IMR-90 (cell line): ENCODE measurements at regions not wholly inside any gene's neighbourhood (a gene's known extent, or its start where the extent isn't known, plus 50 kb on each side); places are given as distances from the start of the nearest gene placed in this dataset.

Experiments used
- ATAC-seq: fragments of 200-7000 bp; cut with Tn5 transposase; 2 replicates; pipeline ENCODE4 v1.9.1; 2020; ENCODE audit warnings: low read depth, mild to moderate bottlenecking, moderate library complexity
- BruUV-seq: library from RNA; stranded (reverse); fragments of 400-500 nt; replicated peaks from 2 replicates; lab custom pipeline; 2021; lab: Mats Ljungman, UMichigan
- CTCF ChIA-PET: fragments of 300-600 bp; formaldehyde crosslinking; extraction: SDS; loops from one replicate; lab custom pipeline; 2021; ENCODE audit warnings: antibody characterized with exemption; lab: Yijun Ruan, JAX
- POLR2A ChIA-PET: fragments of 300-600 bp; sonication (Branson Sonifier 250); formaldehyde crosslinking; loops from one replicate; lab custom pipeline; 2022; ENCODE audit warnings: antibody characterized with exemption; ENCODE audit not compliant: unreplicated experiment; lab: Charles Lee
- DNase-seq: peaks from one replicate; pipeline ENCODE4 v3.0.0; 2013
- H2AFZ ChIP-seq: replicated peaks from 2 replicates; pipeline ENCODE3; 2013; ENCODE audit warnings: low read length, mild to moderate bottlenecking; ENCODE audit not compliant: poor library complexity
- H2AK5ac ChIP-seq: 2 replicates; pipeline ENCODE4 v1.6.1; 2013; ENCODE audit warnings: low read depth, low read length, inconsistent platforms
- H2AK9ac ChIP-seq: replicated peaks from 2 replicates; pipeline ENCODE3; 2013; ENCODE audit warnings: mild to moderate bottlenecking, low read depth, low read length, moderate library complexity; ENCODE audit not compliant: poor library complexity
- H2BK120ac ChIP-seq: 2 replicates; pipeline ENCODE4 v1.6.1; 2013; ENCODE audit warnings: low read depth, low read length, inconsistent platforms
- H2BK15ac ChIP-seq: 3 replicates; pipeline ENCODE4 v1.6.1; 2013; ENCODE audit warnings: low read depth, low read length, inconsistent platforms
- H2BK20ac ChIP-seq: 2 replicates; pipeline ENCODE4 v1.6.1; 2013; ENCODE audit warnings: low read depth, mild to moderate bottlenecking, inconsistent platforms, low read length, moderate library complexity
- H2BK5ac ChIP-seq: 2 replicates; pipeline ENCODE4 v1.6.1; 2013; ENCODE audit warnings: mild to moderate bottlenecking, low read depth, low read length, inconsistent platforms; ENCODE audit not compliant: poor library complexity, severe bottlenecking
- H3K14ac ChIP-seq: replicated peaks from 2 replicates; pipeline ENCODE4 v1.6.1; 2013; ENCODE audit warnings: low read depth, low read length, inconsistent platforms
- H3K18ac ChIP-seq: 2 replicates; pipeline ENCODE4 v1.6.1; 2013; ENCODE audit warnings: low read depth, low read length, control low read depth
- H3K23ac ChIP-seq: 2 replicates; pipeline ENCODE4 v1.6.1; 2013; ENCODE audit warnings: low read depth, low read length, inconsistent platforms
- H3K27ac ChIP-seq: 2 replicates; pipeline ENCODE4 v1.5.1; 2013; ENCODE audit warnings: mild to moderate bottlenecking, control low read depth, low read length; ENCODE audit not compliant: insufficient read depth
- H3K27me3 ChIP-seq: 2 replicates; pipeline ENCODE4 v1.6.1; 2013; ENCODE audit warnings: low read length; ENCODE audit not compliant: control insufficient read depth, insufficient read depth
- H3K36me3 ChIP-seq: 2 replicates; pipeline ENCODE4 v1.6.1; 2013; ENCODE audit warnings: low read length, mixed read lengths; ENCODE audit not compliant: control insufficient read depth, insufficient read depth
- H3K4ac ChIP-seq: 2 replicates; pipeline ENCODE4 v1.6.1; 2013; ENCODE audit warnings: low read depth, low read length, inconsistent platforms
- H3K4me1 ChIP-seq: 2 replicates; pipeline ENCODE4 v1.6.1; 2013; ENCODE audit warnings: low read length, mixed read lengths; ENCODE audit not compliant: control insufficient read depth, insufficient read depth
- H3K4me2 ChIP-seq: 2 replicates; pipeline ENCODE4 v1.6.1; 2013; ENCODE audit warnings: low read depth, mild to moderate bottlenecking, control low read depth, low read length, moderate library complexity
- H3K4me3 ChIP-seq: 2 replicates; pipeline ENCODE4 v1.5.1; 2013; ENCODE audit warnings: low read depth, mild to moderate bottlenecking, control low read depth, low read length, moderate library complexity; ENCODE audit not compliant: insufficient read depth
- H3K56ac ChIP-seq: 2 replicates; pipeline ENCODE4 v1.6.1; 2013; ENCODE audit warnings: low read length, inconsistent platforms; ENCODE audit not compliant: insufficient read depth; ENCODE audit errors: extremely low read depth
- H3K79me1 ChIP-seq, 2 experiments: 2 replicates each; pipeline ENCODE4 v1.6.1; 2013; ENCODE audit warnings: low read length in 2 of 2, inconsistent platforms in 1 of 2, low read depth in 1 of 2
- H3K9ac ChIP-seq: 2 replicates; pipeline ENCODE4 v1.6.1; 2013; ENCODE audit warnings: low read depth, low read length, control low read depth
- H3K9me1 ChIP-seq: 2 replicates; pipeline ENCODE4 v1.6.1; 2013; ENCODE audit warnings: low read length, inconsistent platforms; ENCODE audit not compliant: insufficient read depth
- H3K9me3 ChIP-seq: 2 replicates; pipeline ENCODE4 v1.6.1; 2013; ENCODE audit warnings: low read length; ENCODE audit not compliant: control insufficient read depth, insufficient read depth
- H4K20me1 ChIP-seq: 2 replicates; pipeline ENCODE4 v1.6.1; 2013; ENCODE audit warnings: low read length, inconsistent platforms; ENCODE audit not compliant: insufficient read depth
- H4K5ac ChIP-seq: 2 replicates; pipeline ENCODE4 v1.6.1; 2013; ENCODE audit warnings: mild to moderate bottlenecking, low read depth, low read length, control low read depth
- H4K8ac ChIP-seq, 2 experiments: 2 replicates each; pipeline ENCODE4 v1.6.1; 2013; ENCODE audit warnings: low read depth in 2 of 2, low read length in 2 of 2, control low read depth in 1 of 2, inconsistent platforms in 1 of 2
- H4K91ac ChIP-seq: 2 replicates; pipeline ENCODE4 v1.6.1; 2013; ENCODE audit warnings: low read depth, low read length, inconsistent platforms; ENCODE audit not compliant: insufficient read depth
- BHLHE40 ChIP-seq: fragments of 150-350 bp; IDR thresholded peaks from 2 replicates; pipeline ENCODE4 v1.6.1; 2016; ENCODE audit warnings: mild to moderate bottlenecking, low read depth, low read length
- CEBPB ChIP-seq: IDR thresholded peaks from 2 replicates; pipeline ENCODE4 v1.6.1; 2012; ENCODE audit warnings: low read depth, low read length, improper control_type of control experiment
- USF2 ChIP-seq: fragments of 150-350 bp; IDR thresholded peaks from 2 replicates; pipeline ENCODE4 v1.6.1; 2017; ENCODE audit warnings: mild to moderate bottlenecking, antibody characterized with exemption, low read length, low read depth
- WGBS, 2 experiments: methylation state at CpG; one replicate each; pipeline versions ENCODE4 v1.1.5 to v1.1.7; 2013; ENCODE audit warnings: missing lambda C conversion rate in 2 of 2; ENCODE audit not compliant: insufficient read length in 1 of 2; ENCODE audit errors: extremely low coverage in 2 of 2; 5-methylcytosine and 5-hydroxymethylcytosine counted together
- dilution Hi-C: fragments of 300-500 bp; cut with HindIII; formaldehyde crosslinking; loops from one replicate; pipeline ENCODE4 v1.14.3; 2018; ENCODE audit warnings: low sequenced_read_pairs; ENCODE audit not compliant: unreplicated experiment
- in situ Hi-C: fragments of 300-500 bp; cut with MboI; formaldehyde crosslinking; loops from 3 replicates; pipeline ENCODE4 v1.14.3; 2019; ENCODE audit warnings: low sequenced_read_pairs, inconsistent platforms, mixed read lengths
- intact Hi-C: fragments of 100-400 bp; cut with micrococcal nuclease; formaldehyde crosslinking; loops from 2 replicates; pipeline ENCODE4 v1.10.0; 2022

- TF ChIP-seq CEBPB (peak; percentile 20; the same call in 1 of the 2 replicates), BHLHE40 (0 out of 2 replicates have a peak, but pooled peaks have one; percentile 30), USF2 (no peak)
- Histone ChIP-seq H2BK120ac (peak overlapping the region; percentile 53; the same call in 1 of the 2 replicates), H3K4me3 (no peak overlapping the region), H3K14ac (no peak overlapping the region), H4K91ac (no peak overlapping the region), H4K8ac (no peak overlapping the region), H3K4ac (no peak overlapping the region), H2AK9ac (no peak overlapping the region), H3K4me1 (peaks cover 2% of the 10 kb centered on the region), H3K79me1 (no peaks in the 10 kb centered on the region), H3K56ac (no peak overlapping the region), H3K9ac (no peak overlapping the region), H3K27me3 (no peaks in the 10 kb centered on the region), H2BK20ac (no peak overlapping the region), H4K20me1 (no peaks in the 10 kb centered on the region), H3K9me3 (no peaks in the 10 kb centered on the region), H3K18ac (no peak overlapping the region; the same call in 1 of the 2 replicates), H3K27ac (no peak overlapping the region; the same call in 1 of the 2 replicates), H2BK15ac (no peak overlapping the region), H3K9me1 (no peaks in the 10 kb centered on the region), H3K4me2 (no peak overlapping the region; the same call in 1 of the 2 replicates), H2AFZ (no peak overlapping the region), H3K23ac (no peak overlapping the region), H4K5ac (no peak overlapping the region), H2AK5ac (no peak overlapping the region), H2BK5ac (peak overlapping the region; percentile 97), H3K36me3 (no peaks in the 10 kb centered on the region)
- ChIA-PET CTCF (no interaction called here), POLR2A (no interaction called here)
- DNase-seq (peak; percentile 75), ATAC-seq (peak; percentile 76)
- BruUV-seq = no TSS peak
- intact Hi-C loops (no loop called here), in situ Hi-C loops (no loop called here), dilution Hi-C loops (no loop called here)
- no CpG with 5 or more reads among the region's 2 CpGs for WGBS, 2 experiments
Observed at GRCh38 chr6:91462241-91462640, 875.4 kb upstream of the MAP3K7 start.
